Hindlimb muscle (tissue), 1 donor: ENCODE measurements at regions not wholly inside any gene's neighbourhood (a gene's known extent, or its start where the extent isn't known, plus 50 kb on each side); places are given as distances from the start of the nearest gene placed in this dataset.
A peak's percentile ranks its signal among the peaks of the same experiment; 100 is the strongest.
"Not testable (repeated sequence)": the region's sequence is repeated elsewhere in the genome, so short reads cannot be mapped to it uniquely, and the experiment has no call there.

Experiments used
- DNase-seq: peaks from one replicate; pipeline ENCODE4 v3.0.0-alpha.2; 2013

- DNase-seq, result no peak
Measured at GRCh38 chr6:154602296-154602695, 91.8 kb upstream of the CNKSR3 start.

GRCh38 chr6:154602708-154603107 is 92.2 kb upstream of the CNKSR3 start:
- DNase-seq, result no peak

DNA sequence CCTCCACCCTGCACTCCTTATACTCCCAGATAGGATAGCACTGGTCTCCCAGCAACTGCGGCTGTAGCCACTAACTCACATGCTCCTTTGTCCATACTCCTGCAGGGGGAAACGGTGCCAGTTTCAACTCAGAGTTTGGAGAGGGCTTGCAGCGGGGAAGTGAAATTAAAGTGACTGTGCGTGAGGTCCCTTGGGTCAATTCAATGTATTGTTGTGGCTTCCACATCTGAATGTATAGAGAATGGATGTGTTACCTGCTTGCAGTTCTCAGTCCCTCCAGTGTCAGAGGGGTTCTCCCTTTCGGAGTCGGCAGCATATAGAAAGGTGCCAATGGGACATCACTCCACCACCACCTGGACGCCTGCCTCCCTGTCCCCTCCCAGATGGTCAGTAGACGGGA is 93.6 kb upstream of the CNKSR3 start:
- no peak for DNase-seq

DNA sequence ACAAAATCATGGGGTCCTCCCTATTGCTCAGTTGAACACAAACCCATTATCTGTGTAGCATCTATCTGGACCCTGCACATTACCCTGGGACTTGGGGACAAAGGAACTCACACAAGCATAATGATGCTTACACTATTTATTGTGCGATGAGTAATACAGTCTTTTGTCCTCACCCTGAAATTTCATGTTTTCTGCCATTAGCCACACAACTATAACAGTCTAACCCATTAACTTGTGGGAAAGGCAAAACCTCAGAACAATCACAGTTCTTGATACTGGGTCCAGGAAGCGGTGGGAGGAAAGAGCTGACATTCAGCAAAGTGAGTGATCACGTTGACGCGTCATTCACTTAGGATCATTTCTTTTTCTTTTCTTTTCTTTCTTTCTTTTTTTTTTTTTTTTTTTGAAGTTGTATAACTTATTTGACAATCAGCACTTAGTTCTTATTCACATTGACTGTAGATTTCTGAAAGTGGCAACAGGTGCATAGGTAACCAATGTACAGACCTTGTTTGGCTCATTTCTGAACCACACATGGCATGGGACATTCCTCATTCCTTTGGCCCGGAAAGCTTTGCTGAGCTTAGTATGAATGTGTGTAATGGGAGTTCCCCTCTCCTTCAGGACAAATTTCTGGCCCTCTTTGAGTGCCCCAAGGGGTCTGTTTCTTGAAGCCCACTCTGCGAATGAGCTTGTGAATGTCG is 94.8 kb upstream of the CNKSR3 start:
- no peak for DNase-seq

DNA sequence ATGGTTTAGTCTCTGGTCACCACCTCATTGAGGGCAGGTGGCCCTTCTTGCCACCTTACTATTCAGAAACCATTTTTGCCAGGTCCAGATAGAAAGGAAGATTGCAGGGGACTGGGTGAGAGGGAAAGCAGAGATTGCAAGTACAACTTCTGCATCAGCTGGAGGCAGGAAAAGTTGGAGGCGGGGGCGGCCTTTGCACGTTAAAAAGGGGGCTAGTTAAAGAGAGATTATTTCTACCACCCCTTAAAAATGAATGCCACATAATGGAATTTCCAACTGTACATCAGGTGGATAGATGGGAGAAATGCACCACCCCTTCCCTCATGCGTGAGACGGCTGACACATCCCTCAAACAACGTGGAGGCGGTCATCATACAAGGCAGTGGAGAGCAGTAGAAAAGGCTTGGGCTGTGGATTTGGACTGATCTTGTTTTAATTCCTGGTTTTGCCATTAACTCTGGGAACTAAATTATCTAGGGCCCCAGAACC is 95.4 kb upstream of the CNKSR3 start:
- DNase-seq, result no peak

- no peak for DNase-seq
Measured at GRCh38 chr6:154606457-154606856, 96.0 kb upstream of the CNKSR3 start.

DNA sequence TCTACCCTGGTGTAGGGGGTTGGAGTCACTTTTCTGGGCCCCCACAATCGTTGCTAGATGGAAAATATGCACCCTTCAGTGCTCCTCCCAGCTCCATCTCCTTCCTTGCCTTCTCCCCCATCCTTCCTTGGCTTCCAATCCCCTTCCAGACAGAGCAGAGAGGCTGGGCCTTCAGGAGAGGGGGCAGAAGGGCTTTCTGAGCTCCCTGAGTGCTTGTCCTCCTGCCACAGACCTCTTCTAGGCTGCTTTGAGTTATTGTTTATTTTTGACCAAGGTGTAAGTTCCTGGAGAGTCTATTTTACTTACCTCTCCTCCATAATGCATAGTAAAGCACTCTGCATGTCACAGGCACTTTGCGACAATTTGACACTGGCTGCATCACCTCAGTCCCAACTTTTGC is 96.4 kb upstream of the CNKSR3 start:
- DNase-seq, result no peak

DNA sequence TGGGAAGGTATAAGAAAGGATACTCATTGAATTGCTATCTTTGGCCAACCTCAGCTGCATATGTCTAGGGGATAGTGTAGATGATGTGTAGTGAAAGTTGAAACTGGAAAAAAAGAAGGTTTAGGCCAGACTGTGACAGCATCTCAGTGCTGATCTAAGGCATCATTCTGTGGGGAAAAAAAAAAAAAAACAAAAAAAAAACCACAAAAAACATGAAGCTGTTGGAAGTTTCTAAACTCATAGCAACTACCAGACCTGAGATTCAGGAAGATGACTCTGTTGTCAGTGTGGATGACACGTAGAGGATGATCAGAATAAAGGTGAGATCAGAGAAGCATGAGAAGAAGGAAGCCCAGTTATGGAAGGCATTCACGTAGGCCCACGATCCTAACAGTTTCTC is 100.8 kb upstream of the CNKSR3 start:
- DNase-seq, result no peak

GRCh38 chr6:154611847-154612246 is 101.4 kb upstream of the CNKSR3 start:
- no peak for DNase-seq

- no peak for DNase-seq
Measured at GRCh38 chr6:154613137-154613676, 102.7 kb upstream of the CNKSR3 start.

GRCh38 chr6:154614101-154614500 is 103.6 kb upstream of the CNKSR3 start:
- no peak for DNase-seq

DNA sequence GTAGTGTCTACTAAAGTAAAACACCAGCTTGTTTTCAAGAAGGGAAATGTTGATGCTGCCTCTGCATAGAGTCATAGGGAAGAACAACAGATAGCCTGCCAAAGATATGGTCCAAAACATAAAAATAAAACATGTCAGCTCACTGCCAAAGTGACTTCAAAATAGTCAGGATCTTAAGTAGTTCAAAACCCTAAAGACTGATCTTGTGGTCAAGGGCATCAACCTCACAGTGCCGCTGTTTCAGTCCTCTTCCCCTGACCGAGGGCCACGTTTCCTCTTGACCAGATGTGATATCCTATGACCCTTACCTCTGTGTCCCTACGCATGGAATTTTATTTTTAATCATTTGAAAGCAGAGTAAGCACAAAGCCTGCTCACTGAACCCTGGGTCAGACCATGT is 104.2 kb upstream of the CNKSR3 start:
- no peak for DNase-seq

GRCh38 chr6:154615483-154616025 is 105.1 kb upstream of the CNKSR3 start:
- peak; percentile 47 for DNase-seq

- DNase-seq, result no peak
Measured at GRCh38 chr6:154617175-154617574, 106.7 kb upstream of the CNKSR3 start.

DNA sequence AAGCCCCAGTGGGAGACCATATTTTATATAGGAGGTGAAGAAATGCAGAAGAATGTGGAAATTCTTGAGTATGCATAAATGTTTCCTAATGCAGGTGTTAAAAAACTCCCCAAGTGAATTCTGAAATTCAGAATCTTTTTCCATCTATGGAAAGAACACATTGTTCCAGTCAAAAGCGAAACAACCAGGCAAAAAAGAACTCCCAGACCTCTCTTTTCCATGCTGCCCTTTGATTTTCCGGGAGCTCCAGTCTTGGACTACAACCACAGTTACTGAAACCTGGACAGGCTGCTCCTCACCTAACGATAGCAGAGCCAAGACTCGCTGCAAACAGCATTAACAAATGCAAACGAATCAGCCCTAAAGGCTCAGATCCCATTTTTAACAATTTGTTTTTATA is 108.7 kb upstream of the CNKSR3 start:
- peak; percentile 73 for DNase-seq

DNA sequence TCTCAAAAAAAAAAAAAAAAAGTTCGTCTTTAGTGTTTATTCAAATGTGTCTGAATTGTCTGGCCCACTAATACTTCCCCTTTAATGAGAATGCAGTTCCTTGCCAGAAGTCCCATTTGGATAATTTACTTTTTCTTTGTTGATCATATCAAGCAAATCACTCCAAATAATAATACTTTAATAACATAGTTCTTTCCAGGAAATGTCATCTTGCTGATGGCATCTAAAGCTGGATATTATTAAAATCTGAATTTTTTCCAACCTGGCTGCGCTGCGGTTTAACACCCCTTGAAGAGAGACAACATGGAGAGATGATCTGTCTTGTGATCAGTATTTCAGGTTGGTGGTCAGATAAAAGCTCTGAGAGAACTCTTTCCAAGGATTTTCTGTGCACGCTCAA is 111.2 kb upstream of the CNKSR3 start:
- DNase-seq, result no peak

- DNase-seq, result no peak
Measured at GRCh38 chr6:154622618-154623336, 110.4 kb upstream of the SCAF8 start.

- DNase-seq, result no peak
Measured at GRCh38 chr6:154623391-154623790, 109.8 kb upstream of the SCAF8 start.

DNA sequence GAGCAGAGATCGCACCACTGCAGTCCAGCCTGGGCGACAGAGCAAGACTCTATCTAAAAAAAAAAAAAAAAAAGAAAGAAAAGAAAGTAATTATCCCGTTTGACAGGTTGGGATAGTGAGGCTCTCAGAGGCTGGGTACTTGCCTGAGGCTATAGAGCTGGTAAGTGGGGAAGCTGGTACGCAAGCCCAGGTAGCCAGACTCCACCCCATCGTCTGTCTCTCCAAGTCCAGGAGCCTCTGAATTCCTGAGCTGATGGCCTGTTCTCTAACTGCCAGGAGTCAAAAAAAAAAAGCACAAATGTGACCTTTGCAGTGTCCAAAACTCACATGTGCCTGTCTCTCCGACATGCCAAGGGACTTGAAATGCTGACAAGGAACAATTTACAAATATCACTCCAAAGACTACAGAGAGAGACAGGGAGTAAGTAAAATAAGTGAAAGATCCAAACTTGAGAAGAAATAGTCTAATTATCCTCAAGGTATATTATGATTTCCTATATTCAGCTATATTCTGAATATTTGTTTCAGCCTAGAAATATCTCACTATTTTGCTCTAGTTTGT is 109.1 kb upstream of the SCAF8 start:
- no peak for DNase-seq

DNA sequence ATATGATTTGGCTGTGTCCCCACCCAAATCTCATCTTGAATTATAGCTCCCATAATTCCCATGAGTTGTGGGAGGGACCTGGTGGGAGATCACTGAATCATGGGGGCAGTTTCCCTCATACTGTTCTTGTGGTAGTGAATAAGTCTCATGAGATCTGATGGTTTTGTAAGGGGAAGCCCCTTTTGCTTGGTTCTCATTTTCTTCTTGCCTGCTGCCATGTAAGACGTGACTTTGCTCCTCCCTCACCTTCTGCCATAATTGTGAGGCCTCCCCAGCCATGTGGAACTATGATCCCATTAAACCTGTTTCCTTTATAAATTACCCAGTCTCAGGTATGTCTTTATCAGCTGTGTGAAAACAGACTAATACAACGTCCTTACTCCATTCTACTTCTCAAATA is 108.5 kb upstream of the SCAF8 start:
- DNase-seq, result not testable (repeated sequence)

GRCh38 chr6:154625721-154626120 is 107.5 kb upstream of the SCAF8 start:
- peak; percentile 32 for DNase-seq

DNA sequence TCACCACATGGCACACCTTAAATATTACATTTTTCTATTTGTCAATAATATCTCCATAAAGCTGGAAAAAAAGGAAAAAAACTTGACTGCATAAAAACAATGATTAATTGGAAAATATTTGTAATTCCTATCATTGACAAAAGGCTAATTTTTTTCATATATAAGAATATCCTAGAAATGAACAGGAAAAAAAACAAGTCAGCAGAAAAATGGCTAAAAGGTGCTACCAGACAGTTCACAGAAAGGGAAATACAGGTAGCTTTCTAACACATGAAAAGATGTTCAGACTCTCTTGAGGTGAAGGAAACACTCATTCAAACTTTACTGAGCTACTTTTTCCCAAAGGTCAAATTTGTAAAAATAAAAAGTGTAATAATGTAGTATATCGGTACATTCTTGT is 104.1 kb upstream of the SCAF8 start:
- no peak for DNase-seq

DNA sequence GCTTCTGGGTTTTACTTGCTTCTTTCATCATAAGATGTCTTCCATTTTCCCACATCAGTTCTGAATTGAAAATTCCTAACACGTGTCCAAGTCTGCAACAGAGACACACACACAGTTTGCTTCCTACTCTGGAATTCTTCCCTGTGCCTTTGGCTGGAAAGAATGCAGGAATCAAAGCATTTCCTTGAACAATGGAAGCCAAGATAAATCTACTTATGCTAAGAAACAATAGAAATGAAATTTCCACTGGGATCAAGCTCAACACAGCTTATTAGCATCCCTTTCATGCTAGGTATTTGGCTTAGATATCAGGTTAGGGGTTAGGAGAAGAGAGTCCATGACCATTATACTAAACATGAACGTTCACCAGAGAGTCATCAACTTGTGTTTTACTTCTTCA is 101.1 kb upstream of the SCAF8 start:
- peak; percentile 73 for DNase-seq
